NCI-H774 (cell line): ENCODE measurements at regions not wholly inside any gene's neighbourhood (a gene's known extent, or its start where the extent isn't known, plus 50 kb on each side); places are given as distances from the start of the nearest gene placed in this dataset.
"Not testable (repeated sequence)": the region's sequence is repeated elsewhere in the genome, so short reads cannot be mapped to it uniquely, and the experiment has no call there.

Experiments
- DNase-seq: peaks from one replicate; lab custom pipeline; 2025; lab: John Stamatoyannopoulos, UW

GRCh38 chr18:70582981-70583380 lies 294.1 kb downstream of the SOCS6 start:
- DNase-seq: no peak

GRCh38 chr18:70578480-70578879 lies 289.6 kb downstream of the SOCS6 start:
- DNase-seq: no peak

GRCh38 chr18:70577023-70577420 lies 288.2 kb downstream of the SOCS6 start:
- no peak for DNase-seq

GRCh38 chr18:70576276-70577022 lies 287.6 kb downstream of the SOCS6 start:
- no peak for DNase-seq

- not testable (repeated sequence) for DNase-seq
Observed at GRCh38 chr18:70574951-70575350, 286.1 kb downstream of the SOCS6 start.

DNA sequence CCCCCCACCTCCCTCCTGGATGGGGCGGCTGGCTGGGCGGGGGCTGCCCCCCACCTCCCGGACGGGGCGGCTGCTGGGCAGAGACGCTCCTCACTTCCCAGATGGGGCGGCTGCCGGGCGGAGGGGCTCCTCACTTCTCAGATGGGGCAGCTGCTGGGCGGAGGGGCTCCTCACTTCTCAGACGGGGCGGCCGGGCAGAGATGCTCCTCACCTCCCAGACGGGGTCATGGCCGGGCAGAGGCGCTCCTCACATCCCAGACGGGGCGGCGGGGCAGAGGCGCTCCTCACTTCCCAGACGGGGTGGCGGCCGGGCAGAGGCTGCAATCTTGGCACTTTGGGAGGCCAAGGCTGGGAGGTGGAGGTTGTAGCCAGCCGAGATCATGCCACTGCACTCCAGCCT lies 280.8 kb downstream of the SOCS6 start:
- DNase-seq: not testable (repeated sequence)

GRCh38 chr18:70559446-70559845 lies 270.6 kb downstream of the SOCS6 start:
- no peak for DNase-seq

DNA sequence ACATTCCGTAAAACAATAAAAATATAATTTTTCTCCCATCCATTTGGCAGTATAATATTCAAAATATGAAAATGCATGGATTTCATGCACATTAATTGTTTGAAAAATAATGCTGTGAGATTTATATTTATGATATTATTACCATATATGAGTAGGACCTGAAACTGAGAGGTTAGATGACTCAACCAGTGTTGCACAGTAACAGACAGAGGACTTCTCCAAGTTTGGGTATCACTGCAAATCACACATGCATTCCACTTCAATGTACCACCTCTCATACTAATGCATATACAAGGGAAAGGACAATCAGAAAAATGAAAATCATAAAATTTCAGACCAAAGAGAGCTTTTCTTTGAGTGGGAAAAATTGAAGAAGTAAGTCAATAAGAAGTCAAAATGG lies 269.5 kb downstream of the SOCS6 start:
- no peak for DNase-seq

GRCh38 chr18:70554854-70555445 lies 266.1 kb downstream of the SOCS6 start:
- no peak for DNase-seq

DNA sequence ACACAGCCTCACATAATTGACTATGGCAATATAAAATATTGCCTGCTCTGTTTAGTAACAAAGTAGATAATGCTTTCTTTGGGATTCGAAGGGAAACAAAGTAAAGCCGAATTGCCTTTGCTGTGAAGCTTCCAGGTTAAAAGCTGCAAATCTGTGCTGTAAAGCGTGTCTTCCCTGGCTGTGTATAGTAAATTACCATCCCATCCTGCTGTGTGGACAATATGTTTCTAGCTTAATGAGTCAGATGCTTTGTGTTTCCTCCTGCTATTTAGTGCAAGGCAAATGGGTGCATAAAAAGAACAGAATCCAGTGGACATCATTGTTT lies 265.1 kb downstream of the SOCS6 start:
- no peak for DNase-seq

- DNase-seq: no peak
Observed at GRCh38 chr18:70553245-70553935, 264.5 kb downstream of the SOCS6 start.

GRCh38 chr18:70536370-70537062 lies 247.7 kb downstream of the SOCS6 start:
- DNase-seq: no peak

DNA sequence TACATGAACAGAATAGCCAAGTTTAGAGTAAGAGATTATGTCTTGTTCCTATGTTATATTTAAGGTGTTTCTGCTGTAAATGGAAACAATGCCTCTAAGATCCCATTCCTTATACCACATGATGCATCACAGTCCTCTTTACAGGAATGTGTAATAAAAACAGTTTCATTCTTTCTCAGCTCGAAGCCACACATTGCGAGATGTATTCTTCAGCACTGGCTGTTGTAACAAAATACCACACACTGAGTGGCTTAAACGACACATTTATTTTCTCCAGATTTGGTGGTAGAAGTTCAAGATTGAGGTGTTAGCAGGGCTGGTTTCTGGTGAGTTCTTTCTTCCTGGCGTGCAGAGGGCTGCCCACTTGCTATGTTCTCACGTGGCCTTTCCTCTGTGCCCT lies 246.2 kb downstream of the SOCS6 start:
- no peak for DNase-seq

- DNase-seq: not testable (repeated sequence)
Observed at GRCh38 chr18:70525322-70525721, 236.5 kb downstream of the SOCS6 start.

DNA sequence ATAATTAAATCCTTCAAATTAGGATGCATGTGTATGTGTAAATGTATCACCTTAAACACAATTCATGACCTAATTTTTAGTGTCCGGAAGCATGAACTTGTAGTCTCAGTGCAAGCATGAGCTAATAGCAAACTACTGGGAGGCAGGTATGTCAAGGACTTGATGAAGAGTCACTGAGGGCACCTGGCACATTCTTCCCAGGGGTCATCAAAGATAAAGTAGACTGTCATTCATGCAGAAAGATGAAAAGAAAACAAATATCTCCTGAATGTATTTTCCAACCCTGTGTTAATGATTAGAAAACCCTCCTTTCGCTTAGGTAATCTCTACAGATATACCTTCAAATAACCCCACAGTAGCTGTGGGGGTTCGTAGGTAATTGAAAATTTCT lies 234.9 kb downstream of the SOCS6 start:
- no peak for DNase-seq

GRCh38 chr18:70523035-70523791 lies 234.4 kb downstream of the SOCS6 start:
- DNase-seq: peak; percentile 70

GRCh38 chr18:70522183-70522680 lies 233.4 kb downstream of the SOCS6 start:
- peak; percentile 6 for DNase-seq

- no peak for DNase-seq
Observed at GRCh38 chr18:70520867-70521266, 232.0 kb downstream of the SOCS6 start.

GRCh38 chr18:70513502-70514171 lies 224.8 kb downstream of the SOCS6 start:
- DNase-seq: no peak

- DNase-seq: no peak
Observed at GRCh38 chr18:70507970-70508369, 219.1 kb downstream of the SOCS6 start.

DNA sequence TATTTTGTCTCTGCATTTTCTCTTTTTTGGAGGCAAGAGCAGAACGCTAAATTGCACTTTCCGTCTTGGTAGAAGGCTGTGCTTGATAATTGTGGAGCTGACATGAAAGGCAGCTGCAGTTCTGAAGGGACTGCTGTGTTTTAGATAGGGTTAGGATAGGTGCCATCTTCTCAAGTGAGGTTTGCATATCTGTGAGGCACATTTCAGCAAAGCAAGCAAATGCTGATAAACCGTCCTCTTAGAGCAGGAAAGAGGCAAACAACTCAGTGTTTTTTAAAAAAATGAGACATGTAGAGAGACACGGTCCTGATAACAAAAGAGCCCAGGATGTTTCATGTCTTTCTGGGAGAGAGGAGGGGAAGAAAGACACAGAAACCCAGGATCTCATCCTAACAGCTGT lies 217.7 kb downstream of the SOCS6 start:
- DNase-seq: no peak
